Dendritic cell treated with granulocyte-macrophage colony-stimulating factor and Interleukin-4, amounts not matched to agents 40 ng/mL and 50 ng/mL, for 4 days (primary cell): ENCODE measurements at regions not wholly inside any gene's neighbourhood (a gene's known extent, or its start where the extent isn't known, plus 50 kb on each side); places are given as distances from the start of the nearest gene placed in this dataset.

Experiments
- H3K27ac Mint-ChIP-seq: one replicate; pipeline ENCODE4 v1.8.0; 2022; ENCODE audit warnings: mild to moderate bottlenecking, mixed read lengths
- H3K27me3 Mint-ChIP-seq: one replicate; pipeline ENCODE4 v1.8.0; 2022; ENCODE audit warnings: mild to moderate bottlenecking, mixed read lengths
- H3K36me3 Mint-ChIP-seq: one replicate; pipeline ENCODE4 v1.8.0; 2022; ENCODE audit warnings: low read depth, mixed read lengths
- H3K4me1 Mint-ChIP-seq: one replicate; pipeline ENCODE4 v1.8.0; 2022; ENCODE audit warnings: low read depth, mixed read lengths
- H3K4me3 Mint-ChIP-seq: one replicate; pipeline ENCODE4 v1.8.0; 2022; ENCODE audit warnings: mild to moderate bottlenecking, moderate library complexity, mixed read lengths
- H3K9me3 Mint-ChIP-seq: one replicate; pipeline ENCODE4 v1.8.0; 2022; ENCODE audit warnings: mixed read lengths
- intact Hi-C: fragments of 100-400 bp; cut with micrococcal nuclease; formaldehyde crosslinking; loops from one replicate; pipeline ENCODE4 v1.15.0; 2022

DNA sequence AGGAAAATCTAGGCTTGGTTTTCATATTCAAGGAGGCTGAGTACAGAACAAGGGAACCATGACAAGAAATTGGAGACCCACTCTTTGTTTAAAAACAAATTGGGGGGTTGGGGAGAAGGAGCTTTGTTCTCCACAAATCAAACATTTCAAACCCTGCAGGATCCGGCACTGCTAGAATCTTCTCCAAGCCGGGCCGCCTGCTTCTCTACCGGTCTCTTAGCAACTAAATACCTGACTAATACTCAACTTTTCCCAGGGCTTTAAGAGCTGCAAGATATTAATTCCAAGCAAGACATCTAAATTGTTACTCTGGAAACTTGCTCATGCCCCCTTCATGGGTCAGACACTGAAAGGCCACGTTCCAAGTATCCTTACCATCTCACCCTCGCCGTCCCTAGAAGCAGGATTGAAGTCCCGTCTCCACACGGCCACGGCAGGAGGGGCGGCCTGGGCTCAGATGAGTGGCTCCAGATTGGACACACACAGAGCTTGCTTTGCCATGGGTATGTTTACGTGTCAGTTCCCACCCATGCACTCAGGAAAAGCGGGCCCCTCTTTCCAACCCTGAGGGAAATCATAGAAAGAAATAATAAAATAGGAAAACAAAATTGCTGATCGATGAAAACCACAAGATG, 126.4 kb upstream of the CDH4 start:
- H3K4me1 Mint-ChIP-seq = peaks cover 3% of the 10 kb centered on the region
- no peak overlapping the region for H3K27ac Mint-ChIP-seq
- no peaks in the 10 kb centered on the region for H3K9me3 Mint-ChIP-seq
- intact Hi-C loops = no loop called here
- no peaks in the 10 kb centered on the region for H3K36me3 Mint-ChIP-seq
- peaks cover 11% of the 10 kb centered on the region for H3K27me3 Mint-ChIP-seq
- H3K4me3 Mint-ChIP-seq = no peak overlapping the region

DNA sequence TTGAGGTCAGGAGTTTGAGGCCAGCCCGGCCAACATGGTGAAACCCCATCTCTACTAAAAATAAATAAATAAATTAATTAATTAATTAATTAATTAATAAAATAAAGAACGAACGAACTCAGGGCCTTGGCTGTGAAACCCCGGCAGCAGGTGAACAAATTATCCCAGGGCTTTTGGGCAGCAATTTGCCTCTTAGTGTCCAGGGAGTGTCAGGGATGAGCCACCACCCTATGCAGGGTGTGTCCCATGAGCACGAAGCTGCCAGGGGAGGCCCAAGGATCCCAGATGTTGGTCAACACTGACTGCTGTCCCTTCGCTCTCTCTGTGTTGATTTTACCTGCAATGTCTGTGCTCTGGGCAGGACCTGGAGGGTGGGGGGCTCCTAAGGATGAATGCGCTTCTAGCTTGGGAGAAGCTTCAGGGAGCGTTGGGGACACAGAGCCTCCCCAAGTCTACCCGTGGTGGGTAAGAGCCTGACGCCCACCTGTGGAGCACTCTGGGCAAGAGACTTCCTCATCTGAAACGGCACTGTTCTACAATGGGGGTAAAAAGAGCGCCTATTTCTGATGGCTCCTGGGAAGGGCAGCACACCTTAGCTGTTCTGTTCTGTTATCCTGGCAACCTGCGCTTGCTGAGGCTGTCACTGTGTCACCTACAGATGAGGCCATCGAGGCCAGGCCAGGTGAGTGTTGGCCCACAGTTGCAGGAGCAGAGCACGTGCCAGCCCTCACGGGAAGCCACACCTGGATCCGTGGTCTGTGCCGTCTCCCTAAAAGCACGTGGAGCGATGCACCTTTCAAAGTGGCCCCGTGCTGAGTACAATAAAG, 125.5 kb upstream of the CDH4 start:
- H3K27ac Mint-ChIP-seq = no peak overlapping the region
- H3K9me3 Mint-ChIP-seq = no peaks in the 10 kb centered on the region
- no peak overlapping the region for H3K4me3 Mint-ChIP-seq
- peaks cover 12% of the 10 kb centered on the region for H3K27me3 Mint-ChIP-seq
- intact Hi-C loops = no loop called here
- no peaks in the 10 kb centered on the region for H3K36me3 Mint-ChIP-seq
- no peaks in the 10 kb centered on the region for H3K4me1 Mint-ChIP-seq

DNA sequence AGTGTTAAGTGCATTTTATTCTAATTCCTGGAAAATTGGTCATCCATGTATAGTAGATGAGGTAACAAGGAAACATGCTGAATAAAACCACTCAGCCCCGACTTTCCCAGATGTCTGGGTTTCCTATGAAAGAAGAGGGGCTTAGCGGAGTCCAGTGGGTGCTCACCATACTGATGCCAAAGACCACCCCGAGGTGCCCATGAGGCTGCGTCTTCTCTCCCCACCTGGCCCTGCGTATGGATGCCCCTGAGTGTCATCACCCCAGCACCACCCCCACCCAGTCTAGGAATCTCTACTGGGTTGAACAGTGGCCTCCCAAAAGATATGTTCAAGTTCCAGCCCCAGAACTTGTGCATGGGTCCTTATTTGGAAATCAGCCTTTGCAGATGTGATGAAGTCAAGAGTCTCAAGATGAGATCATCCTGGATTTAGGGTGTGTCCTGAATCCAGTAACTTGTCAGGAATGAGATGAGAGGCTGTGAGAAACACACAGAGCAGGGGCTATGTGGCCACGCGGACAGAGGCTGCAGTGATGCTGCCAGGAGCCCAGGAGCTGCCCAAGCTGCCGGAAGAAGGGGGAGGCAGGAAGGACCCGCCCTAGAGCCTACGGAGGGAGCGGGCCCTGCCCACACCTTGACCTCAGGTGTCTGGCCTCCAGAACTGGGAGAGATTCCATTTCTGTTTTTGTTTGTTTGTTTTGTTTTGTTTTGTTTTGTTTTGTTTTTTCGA, 124.6 kb upstream of the CDH4 start:
- Mint-ChIP-seq H3K9me3 (no peaks in the 10 kb centered on the region), H3K27ac (no peak overlapping the region), H3K36me3 (no peaks in the 10 kb centered on the region), H3K27me3 (peaks cover 12% of the 10 kb centered on the region), H3K4me3 (no peak overlapping the region), H3K4me1 (no peaks in the 10 kb centered on the region)
- intact Hi-C loops = no loop called here

DNA sequence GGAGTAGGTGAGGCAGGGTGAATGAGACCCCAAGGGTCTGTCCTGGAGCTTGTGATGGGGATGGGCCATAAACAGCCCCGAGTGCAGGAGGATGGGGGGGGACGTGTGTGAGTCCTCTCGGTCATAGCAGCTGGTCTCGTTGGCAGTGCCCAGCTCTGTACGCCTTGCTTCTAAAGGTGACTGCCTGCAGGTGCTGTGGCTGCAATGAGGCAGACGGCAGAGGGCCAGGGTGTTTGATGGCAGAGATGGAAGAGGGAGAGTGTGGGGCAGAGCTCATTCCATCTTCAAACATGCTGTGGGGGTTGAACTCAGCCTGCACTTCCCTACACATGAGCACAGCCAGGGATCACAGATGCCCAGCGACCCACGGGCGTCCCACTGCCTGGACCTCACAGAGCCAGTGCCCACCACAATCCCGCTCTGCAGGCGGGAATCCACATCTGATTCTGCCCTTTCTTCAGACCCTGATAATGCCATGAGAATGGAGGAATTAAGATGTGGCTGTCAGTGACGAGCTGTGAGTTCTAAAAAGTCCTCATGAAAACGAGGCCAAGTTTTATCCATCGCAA, 123.3 kb upstream of the CDH4 start:
- intact Hi-C loops = no loop called here
- Mint-ChIP-seq H3K36me3 (no peaks in the 10 kb centered on the region), H3K27ac (no peak overlapping the region), H3K9me3 (no peaks in the 10 kb centered on the region), H3K4me1 (no peaks in the 10 kb centered on the region), H3K4me3 (no peak overlapping the region), H3K27me3 (peaks cover 15% of the 10 kb centered on the region)

DNA sequence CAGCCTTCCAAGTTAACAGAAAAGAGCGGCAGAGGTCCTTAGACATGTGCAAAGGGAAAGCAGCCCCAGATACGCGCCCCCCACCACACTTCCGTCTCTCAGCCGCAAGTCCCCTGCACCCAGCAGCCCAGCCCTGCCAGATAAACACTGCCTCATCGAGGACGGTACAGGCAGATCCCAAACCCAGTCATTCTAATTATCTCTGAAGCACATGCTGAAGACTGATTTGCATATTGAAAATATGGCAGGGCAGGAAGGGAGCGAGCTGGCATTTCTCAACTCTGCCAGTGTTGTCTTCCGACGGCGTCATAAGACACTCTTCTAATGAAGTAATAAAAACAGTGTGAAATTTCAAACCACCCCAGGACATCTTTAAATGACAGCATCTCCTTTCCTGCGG, 122.8 kb upstream of the CDH4 start:
- intact Hi-C loops = no loop called here
- Mint-ChIP-seq H3K4me3 (no peak overlapping the region), H3K27me3 (peaks cover 15% of the 10 kb centered on the region), H3K36me3 (no peaks in the 10 kb centered on the region), H3K4me1 (no peaks in the 10 kb centered on the region), H3K9me3 (no peaks in the 10 kb centered on the region), H3K27ac (no peak overlapping the region)

DNA sequence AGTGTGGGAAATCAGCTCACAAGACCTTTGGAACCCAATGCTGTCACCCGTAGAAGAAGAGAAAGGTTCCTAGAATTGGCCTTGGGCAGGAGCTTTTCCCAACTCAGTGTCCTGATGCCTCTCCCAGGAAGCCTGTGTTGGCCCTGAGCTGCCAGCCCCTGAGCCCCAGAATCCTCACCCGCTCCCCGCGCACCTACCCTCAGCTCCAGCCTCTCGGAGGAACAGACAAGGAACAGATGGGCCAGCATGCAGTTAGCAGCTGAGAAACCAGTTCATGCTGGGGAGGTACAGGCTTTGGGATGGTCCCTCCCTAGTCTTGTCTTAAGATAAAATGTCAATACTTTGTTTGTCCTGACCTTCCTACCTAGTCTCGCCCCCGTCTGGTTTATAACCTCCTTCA, 121.9 kb upstream of the CDH4 start:
- peaks cover 16% of the 10 kb centered on the region for H3K27me3 Mint-ChIP-seq
- H3K4me1 Mint-ChIP-seq = no peaks in the 10 kb centered on the region
- no peaks in the 10 kb centered on the region for H3K36me3 Mint-ChIP-seq
- no peak overlapping the region for H3K4me3 Mint-ChIP-seq
- intact Hi-C loops = no loop called here
- no peak overlapping the region for H3K27ac Mint-ChIP-seq
- H3K9me3 Mint-ChIP-seq = no peaks in the 10 kb centered on the region

DNA sequence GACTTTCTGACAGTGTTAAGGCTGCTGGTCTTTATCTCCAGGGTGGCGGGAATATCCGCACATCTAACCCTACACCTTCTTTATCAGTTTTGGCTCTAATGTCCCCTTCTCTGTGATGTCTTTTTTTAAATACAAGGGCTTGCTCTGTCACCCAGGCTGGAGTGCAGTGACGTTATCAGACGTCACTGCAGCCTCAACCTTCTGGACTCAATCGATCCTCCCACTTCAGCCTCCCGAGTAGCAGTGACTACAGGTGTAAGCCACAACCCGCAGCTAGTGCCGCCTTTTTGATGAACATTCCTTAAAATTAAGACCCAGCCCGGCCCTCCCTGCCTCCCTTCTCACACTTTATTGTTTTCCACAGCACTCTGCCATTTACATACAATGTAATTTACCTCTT, 120.1 kb upstream of the CDH4 start:
- Mint-ChIP-seq H3K27ac (no peak overlapping the region), H3K9me3 (no peaks in the 10 kb centered on the region), H3K4me1 (no peaks in the 10 kb centered on the region), H3K27me3 (peaks cover 18% of the 10 kb centered on the region), H3K4me3 (no peak overlapping the region), H3K36me3 (no peaks in the 10 kb centered on the region)
- intact Hi-C loops = no loop called here

DNA sequence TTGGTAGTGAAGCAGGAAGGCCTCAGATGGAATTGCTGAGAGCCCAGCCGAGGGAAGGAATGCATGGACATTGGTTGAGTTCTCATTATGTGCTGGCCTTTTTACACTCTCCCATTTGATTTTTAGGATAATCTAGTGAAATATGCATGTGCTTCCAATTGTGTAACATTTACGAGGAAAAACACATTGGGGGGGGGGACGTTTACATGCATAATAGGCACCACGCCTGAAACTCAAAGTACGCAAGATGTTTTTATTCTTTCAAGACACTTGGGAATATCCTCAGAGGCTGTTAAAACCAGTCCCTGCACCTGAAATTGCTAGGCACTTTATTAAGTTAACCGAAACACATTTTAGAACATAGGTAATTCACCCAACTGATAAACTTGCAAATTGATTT, 118.5 kb upstream of the CDH4 start:
- intact Hi-C loops = no loop called here
- no peaks in the 10 kb centered on the region for H3K9me3 Mint-ChIP-seq
- H3K4me1 Mint-ChIP-seq = no peaks in the 10 kb centered on the region
- no peaks in the 10 kb centered on the region for H3K36me3 Mint-ChIP-seq
- no peak overlapping the region for H3K27ac Mint-ChIP-seq
- peaks cover 18% of the 10 kb centered on the region for H3K27me3 Mint-ChIP-seq
- no peak overlapping the region for H3K4me3 Mint-ChIP-seq

DNA sequence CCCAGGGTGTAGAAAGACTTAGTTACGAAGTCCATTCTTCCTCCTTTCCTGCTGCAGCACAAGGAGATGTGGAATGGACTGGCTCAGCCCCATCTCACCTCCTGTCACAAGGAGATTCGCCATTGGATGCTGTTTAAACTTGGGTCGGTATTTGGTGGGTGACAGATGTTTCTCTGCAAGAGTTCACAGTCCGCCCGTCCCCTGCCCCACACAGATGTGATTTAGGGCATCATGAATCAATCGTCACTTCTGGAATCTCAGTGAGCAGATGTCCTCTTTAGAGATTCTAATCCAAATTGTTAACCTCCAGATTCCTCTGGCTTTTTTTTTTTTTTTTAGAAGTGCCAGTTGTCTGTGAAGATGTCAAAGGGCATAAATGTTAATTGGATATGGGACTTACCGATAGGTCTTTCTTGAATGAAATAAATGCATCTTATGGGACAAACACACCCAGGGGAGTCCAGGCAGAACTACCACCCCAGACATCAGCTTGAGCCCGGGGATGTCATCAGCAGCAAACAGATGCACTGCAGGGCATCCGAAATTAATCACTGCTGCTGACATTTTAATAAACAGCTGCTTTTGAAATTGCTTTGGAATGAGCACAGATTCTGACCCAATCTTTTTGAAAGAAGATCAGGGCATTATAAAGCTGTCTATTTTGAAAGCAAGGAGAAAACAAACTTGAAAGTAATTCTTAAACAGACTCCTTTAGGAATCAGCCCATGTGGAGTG, 117.6 kb upstream of the CDH4 start:
- no peak overlapping the region for H3K4me3 Mint-ChIP-seq
- H3K27ac Mint-ChIP-seq = no peak overlapping the region
- intact Hi-C loops = no loop called here
- no peaks in the 10 kb centered on the region for H3K9me3 Mint-ChIP-seq
- H3K36me3 Mint-ChIP-seq = no peaks in the 10 kb centered on the region
- H3K27me3 Mint-ChIP-seq = peaks cover 15% of the 10 kb centered on the region
- no peaks in the 10 kb centered on the region for H3K4me1 Mint-ChIP-seq

DNA sequence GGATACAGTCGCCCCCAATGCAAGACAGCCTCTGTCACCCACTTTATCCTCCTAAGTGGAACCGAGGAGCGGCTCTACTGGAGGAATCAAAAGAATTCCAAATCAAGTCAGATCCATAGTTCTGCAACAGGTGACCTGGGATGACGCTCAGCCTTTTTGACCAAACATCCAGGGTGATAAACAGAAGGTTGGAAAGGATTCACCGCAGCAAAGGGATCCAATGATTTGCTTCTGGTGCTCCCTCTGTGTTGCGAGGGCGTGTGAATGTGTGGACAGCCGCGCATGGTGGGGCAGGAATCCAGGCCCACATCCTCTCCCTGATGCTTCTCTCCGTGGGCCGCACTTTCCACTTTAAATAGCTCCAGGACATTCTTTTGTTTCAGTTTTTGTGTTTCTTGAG, 116.8 kb upstream of the CDH4 start:
- H3K9me3 Mint-ChIP-seq = no peaks in the 10 kb centered on the region
- no peak overlapping the region for H3K4me3 Mint-ChIP-seq
- no peak overlapping the region for H3K27ac Mint-ChIP-seq
- H3K4me1 Mint-ChIP-seq = no peaks in the 10 kb centered on the region
- no peaks in the 10 kb centered on the region for H3K36me3 Mint-ChIP-seq
- H3K27me3 Mint-ChIP-seq = peaks cover 11% of the 10 kb centered on the region
- intact Hi-C loops = no loop called here

DNA sequence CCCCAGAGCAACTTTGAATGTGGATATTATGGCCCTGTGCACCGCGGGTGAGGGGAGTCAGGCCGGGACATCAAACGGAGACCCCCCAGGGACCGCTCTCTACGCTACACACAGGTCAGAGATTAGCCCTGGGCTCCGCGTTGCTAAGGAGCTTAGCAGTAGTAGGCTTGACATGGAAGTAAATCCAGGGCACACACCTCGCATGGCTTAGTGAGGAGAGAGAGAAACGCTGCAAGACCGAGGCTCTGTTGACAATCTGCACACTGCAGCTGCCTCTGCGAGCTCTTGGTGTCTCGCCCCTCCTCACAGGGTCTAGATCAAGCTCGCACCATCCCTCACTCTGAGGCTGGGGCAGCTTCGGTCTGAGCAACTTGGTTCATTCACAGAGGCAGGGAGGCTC, 116.1 kb upstream of the CDH4 start:
- intact Hi-C loops = no loop called here
- H3K27me3 Mint-ChIP-seq = peaks cover 7% of the 10 kb centered on the region
- H3K27ac Mint-ChIP-seq = no peak overlapping the region
- no peaks in the 10 kb centered on the region for H3K9me3 Mint-ChIP-seq
- H3K4me1 Mint-ChIP-seq = no peaks in the 10 kb centered on the region
- no peaks in the 10 kb centered on the region for H3K36me3 Mint-ChIP-seq
- H3K4me3 Mint-ChIP-seq = no peak overlapping the region

DNA sequence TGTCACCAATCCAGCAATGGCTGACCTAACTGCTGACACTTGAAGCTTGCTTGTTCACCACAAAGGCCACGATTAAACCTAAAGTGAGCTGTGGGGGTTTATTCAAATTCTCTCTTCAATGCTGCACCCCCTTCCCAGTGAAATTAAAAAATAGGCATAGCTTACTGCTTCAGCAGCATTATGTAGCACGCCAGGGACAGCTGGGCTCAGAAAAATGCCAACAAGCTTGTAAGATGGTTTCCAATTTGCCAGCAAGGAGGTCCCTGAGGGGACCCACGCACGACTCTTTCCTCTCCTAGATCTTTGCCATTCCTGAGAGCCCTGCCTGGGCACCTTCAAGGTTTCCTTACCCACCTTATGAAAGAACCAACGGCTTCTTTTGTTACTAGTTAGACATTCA, 113.5 kb upstream of the CDH4 start:
- intact Hi-C loops = no loop called here
- H3K27me3 Mint-ChIP-seq = peaks cover 5% of the 10 kb centered on the region
- H3K36me3 Mint-ChIP-seq = no peaks in the 10 kb centered on the region
- no peak overlapping the region for H3K4me3 Mint-ChIP-seq
- H3K4me1 Mint-ChIP-seq = no peaks in the 10 kb centered on the region
- H3K9me3 Mint-ChIP-seq = no peaks in the 10 kb centered on the region
- H3K27ac Mint-ChIP-seq = no peak overlapping the region

DNA sequence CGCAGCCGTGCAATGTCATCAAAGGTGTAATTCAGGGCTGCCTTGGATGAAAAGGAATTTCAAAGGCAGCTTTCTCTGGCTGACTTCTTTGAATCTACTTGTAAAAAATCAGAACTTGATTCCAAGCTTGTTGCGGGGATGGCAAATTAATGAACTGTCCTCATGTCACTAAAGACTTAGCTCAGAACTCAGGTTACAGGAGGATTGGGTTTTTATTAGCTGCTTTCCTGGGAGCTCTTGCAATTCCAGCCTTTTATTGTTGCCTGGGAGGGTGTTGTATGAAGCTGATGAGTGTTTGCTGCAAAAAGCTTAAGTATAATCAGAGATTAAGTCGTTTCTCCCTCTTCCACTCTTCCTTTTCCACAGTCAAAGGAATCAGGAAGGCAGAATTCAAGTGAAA, 113.0 kb upstream of the CDH4 start:
- Mint-ChIP-seq H3K4me1 (no peaks in the 10 kb centered on the region), H3K9me3 (no peaks in the 10 kb centered on the region), H3K27me3 (peaks cover 5% of the 10 kb centered on the region), H3K4me3 (no peak overlapping the region), H3K27ac (no peak overlapping the region), H3K36me3 (no peaks in the 10 kb centered on the region)
- intact Hi-C loops = no loop called here

DNA sequence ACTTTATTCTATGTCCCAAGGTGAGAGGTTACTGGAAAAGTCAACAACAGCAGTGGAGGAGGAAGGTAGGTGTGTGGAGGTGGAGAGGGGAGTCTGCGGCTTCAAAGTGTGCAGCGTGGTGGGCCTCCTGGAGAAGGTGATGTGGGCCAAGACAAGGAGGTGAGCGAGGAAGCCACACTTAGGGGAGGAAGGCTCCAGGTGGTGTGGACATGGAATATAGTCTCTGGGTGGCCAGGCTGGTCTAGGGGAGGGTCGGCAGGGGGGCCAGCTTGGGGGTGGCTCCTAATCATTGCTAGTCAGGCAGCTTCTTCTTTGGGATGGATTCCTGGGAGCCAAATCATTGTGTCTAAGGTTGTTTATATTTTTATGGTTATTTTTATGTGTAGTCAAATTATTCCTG, 111.5 kb upstream of the CDH4 start:
- no peaks in the 10 kb centered on the region for H3K9me3 Mint-ChIP-seq
- no peak overlapping the region for H3K27ac Mint-ChIP-seq
- H3K36me3 Mint-ChIP-seq = no peaks in the 10 kb centered on the region
- intact Hi-C loops = no loop called here
- H3K4me3 Mint-ChIP-seq = no peak overlapping the region
- no peaks in the 10 kb centered on the region for H3K4me1 Mint-ChIP-seq
- H3K27me3 Mint-ChIP-seq = peaks cover 2% of the 10 kb centered on the region
